H1 (cell line): ENCODE measurements at regions not wholly inside any gene's neighbourhood (a gene's known extent, or its start where the extent isn't known, plus 50 kb on each side); places are given as distances from the start of the nearest gene placed in this dataset.

Experiments
- CTCF ChIA-PET: fragments of 300-600 bp; sonication (Branson Sonifier 250); formaldehyde crosslinking; loops from one replicate; lab custom pipeline; 2021; ENCODE audit not compliant: partially characterized antibody; lab: Charles Lee
- POLR2A ChIA-PET: fragments of 300-600 bp; sonication (Branson Sonifier 250); formaldehyde crosslinking; loops from one replicate; lab custom pipeline; 2021; ENCODE audit warnings: inconsistent platforms; ENCODE audit not compliant: partially characterized antibody; lab: Charles Lee
- DNase-seq, 2 experiments: peaks; one replicate each; pipeline versions ENCODE4 v3.0.0 to v3.0.0-alpha.2; 2010 to 2022; ENCODE audit warnings: low spot score in 2 of 2, low read depth in 1 of 2, mixed read lengths in 1 of 2
- FAIRE-seq: peaks from 2 replicates; lab custom pipeline; 2011; peaks lifted over from hg19 to GRCh38; lab: Jason Lieb, UNC
- H2AFZ ChIP-seq: 2 replicates; pipeline ENCODE4 v1.8.1; 2012; ENCODE audit warnings: low read length, inconsistent platforms
- H2AK5ac ChIP-seq: 2 replicates; pipeline ENCODE4 v1.6.1; 2013; ENCODE audit warnings: low read depth, low read length
- H2BK120ac ChIP-seq: replicated peaks from 2 replicates; pipeline ENCODE3; 2013; ENCODE audit warnings: low read depth, low read length, inconsistent platforms
- H2BK12ac ChIP-seq: 2 replicates; pipeline ENCODE4 v1.6.1; 2013; ENCODE audit warnings: low read depth, low read length
- H2BK15ac ChIP-seq: 2 replicates; pipeline ENCODE4 v1.6.1; 2013; ENCODE audit warnings: low read length
- H2BK20ac ChIP-seq: 2 replicates; pipeline ENCODE4 v1.6.1; 2013; ENCODE audit warnings: low read length
- H2BK5ac ChIP-seq: 2 replicates; pipeline ENCODE4 v1.6.1; 2013; ENCODE audit warnings: low read depth, low read length
- H3K14ac ChIP-seq: 2 replicates; pipeline ENCODE4 v1.6.1; 2013; ENCODE audit warnings: inconsistent platforms; ENCODE audit not compliant: insufficient read length
- H3K18ac ChIP-seq: 2 replicates; pipeline ENCODE4 v1.6.1; 2013; ENCODE audit warnings: low read length; ENCODE audit errors: extremely low read depth
- H3K23ac ChIP-seq: 2 replicates; pipeline ENCODE4 v1.6.1; 2013; ENCODE audit warnings: inconsistent platforms; ENCODE audit not compliant: insufficient read length
- H3K23me2 ChIP-seq: 2 replicates; pipeline ENCODE4 v1.6.1; 2013; ENCODE audit warnings: low read depth, low read length
- H3K27ac ChIP-seq: 2 replicates; pipeline ENCODE4 v1.6.1; 2011; ENCODE audit warnings: low read depth, low read length, inconsistent platforms
- H3K27me3 ChIP-seq, 4 experiments: replicated peaks in 1 of 4; 1 replicate in 1 of 4; 2 replicates in 3 of 4; pipeline versions ENCODE4 v1.6.1 to v1.8.1; 2011 to 2013; ENCODE audit warnings: low read length in 3 of 4, mild to moderate bottlenecking in 3 of 4, inconsistent platforms in 2 of 4, mixed read lengths in 2 of 4, moderate library complexity in 1 of 4; ENCODE audit not compliant: control insufficient read depth in 3 of 4, insufficient read depth in 3 of 4; ENCODE audit errors: extremely low read depth in 1 of 4
- H3K36me3 ChIP-seq, 4 experiments: 2 replicates each; pipeline versions ENCODE4 v1.6.1 to v1.8.1; 2011 to 2013; ENCODE audit warnings: mild to moderate bottlenecking in 4 of 4, low read length in 3 of 4, moderate library complexity in 2 of 4, control low read depth in 1 of 4, inconsistent platforms in 1 of 4; ENCODE audit not compliant: insufficient read depth in 4 of 4, control insufficient read depth in 2 of 4
- H3K4ac ChIP-seq: replicated peaks from 2 replicates; pipeline ENCODE3; 2013; ENCODE audit warnings: low read length, low read depth, mixed read lengths, inconsistent platforms; ENCODE audit not compliant: insufficient read length
- H3K4me1 ChIP-seq, 4 experiments: replicated peaks in 1 of 4; 1 replicate in 1 of 4; 2 replicates in 3 of 4; pipeline versions ENCODE4 v1.6.1 to v1.8.1; 2011 to 2013; ENCODE audit warnings: low read length in 3 of 4, inconsistent platforms in 2 of 4, mixed read lengths in 1 of 4; ENCODE audit not compliant: insufficient read depth in 4 of 4, control insufficient read depth in 3 of 4
- H3K4me2 ChIP-seq, 2 experiments: 2 replicates each; pipeline versions ENCODE4 v1.6.1 to v1.8.1; 2011 to 2013; ENCODE audit warnings: low read depth in 2 of 2, low read length in 2 of 2, control low read depth in 1 of 2, inconsistent platforms in 1 of 2, mild to moderate bottlenecking in 1 of 2; ENCODE audit not compliant: insufficient read depth in 1 of 2
- H3K4me3 ChIP-seq, 4 experiments: fragments of 200-600, 300-600 bp in 1 of 4; sonication (generic), shearing (Covaris generic), sonication (Bioruptor Twin) in 1 of 4; 2 replicates each; pipeline versions ENCODE4 v1.5.1 to v1.8.1; 2011 to 2016; ENCODE audit warnings: low read length in 4 of 4, low read depth in 3 of 4, control low read depth in 2 of 4, inconsistent platforms in 2 of 4, mild to moderate bottlenecking in 2 of 4, mixed read lengths in 1 of 4, moderate library complexity in 1 of 4; ENCODE audit not compliant: insufficient read depth in 2 of 4; ENCODE audit errors: extremely low read depth in 1 of 4
- H3K56ac ChIP-seq: replicated peaks from 2 replicates; pipeline ENCODE3; 2013; ENCODE audit warnings: low read depth, mild to moderate bottlenecking, mixed read lengths, low read length, inconsistent platforms; ENCODE audit not compliant: insufficient read length
- H3K79me1 ChIP-seq: 2 replicates; pipeline ENCODE4 v1.6.1; 2013; ENCODE audit warnings: low read depth, low read length, control low read depth
- H3K79me2 ChIP-seq, 2 experiments: 2 replicates each; pipeline versions ENCODE4 v1.6.1 to v1.8.1; 2012 to 2013; ENCODE audit warnings: low read length in 2 of 2, mild to moderate bottlenecking in 2 of 2, inconsistent platforms in 1 of 2; ENCODE audit not compliant: insufficient read depth in 2 of 2, control insufficient read depth in 1 of 2
- H3K9ac ChIP-seq, 4 experiments: replicated peaks in 1 of 4; 1 replicate in 1 of 4; 2 replicates in 3 of 4; pipeline versions ENCODE4 v1.6.1 to v1.8.1; 2011 to 2013; ENCODE audit warnings: low read depth in 3 of 4, low read length in 3 of 4, control low read depth in 2 of 4, mild to moderate bottlenecking in 2 of 4, moderate library complexity in 2 of 4, inconsistent platforms in 1 of 4; ENCODE audit errors: extremely low read depth in 1 of 4
- H3K9me3 ChIP-seq, 2 experiments: 2 replicates each; pipeline versions ENCODE4 v1.6.1 to v1.8.1; 2012 to 2013; ENCODE audit warnings: mild to moderate bottlenecking in 2 of 2, moderate library complexity in 2 of 2, control low read depth in 1 of 2, inconsistent platforms in 1 of 2, low read depth in 1 of 2, low read length in 1 of 2, mixed read lengths in 1 of 2; ENCODE audit not compliant: insufficient read depth in 2 of 2
- H4K20me1 ChIP-seq, 2 experiments: replicated peaks in 1 of 2; 2 replicates each; pipeline versions ENCODE3 to v1.8.1; 2011 to 2013; ENCODE audit warnings: inconsistent platforms in 2 of 2, low read length in 2 of 2, mild to moderate bottlenecking in 1 of 2; ENCODE audit not compliant: insufficient read depth in 2 of 2, control insufficient read depth in 1 of 2
- H4K5ac ChIP-seq: 2 replicates; pipeline ENCODE4 v1.6.1; 2013; ENCODE audit warnings: low read length, low read depth, mixed read lengths, inconsistent platforms; ENCODE audit not compliant: insufficient read length
- H4K8ac ChIP-seq: 2 replicates; pipeline ENCODE4 v1.8.0; 2013; ENCODE audit warnings: mild to moderate bottlenecking, moderate library complexity, low read length, inconsistent platforms; ENCODE audit not compliant: insufficient read depth; ENCODE audit errors: extremely low read depth
- H4K91ac ChIP-seq: replicated peaks from 2 replicates; pipeline ENCODE3; 2013; ENCODE audit warnings: low read length, mixed read lengths, inconsistent platforms; ENCODE audit not compliant: insufficient read length
- BRCA1 ChIP-seq: IDR thresholded peaks from 2 replicates; pipeline ENCODE4 v1.6.1; 2012; ENCODE audit warnings: low read depth, low read length, improper control_type of control experiment
- CEBPB ChIP-seq: IDR thresholded peaks from 2 replicates; pipeline ENCODE4 v1.6.1; 2012; ENCODE audit warnings: low read depth, low read length
- EZH2 ChIP-seq: fragments of 200-600 bp; sonication (generic); IDR thresholded peaks from 2 replicates; pipeline ENCODE4 v1.7.1; 2012; ENCODE audit warnings: low read depth, mild to moderate bottlenecking, moderate library complexity, low read length, inconsistent platforms; ENCODE audit not compliant: severe bottlenecking
- RBBP5 ChIP-seq: IDR thresholded peaks from 2 replicates; pipeline ENCODE4 v1.7.1; 2012; ENCODE audit warnings: low read depth, mild to moderate bottlenecking, inconsistent platforms, low read length, moderate library complexity, borderline replicate concordance
- RFX5 ChIP-seq: IDR thresholded peaks from 2 replicates; pipeline ENCODE4 v1.6.1; 2011; ENCODE audit warnings: low read depth, low read length, improper control_type of control experiment, borderline replicate concordance
- WGBS, 2 experiments: shearing (Covaris generic) in 1 of 2; methylation state at CpG; one replicate each; pipeline versions ENCODE4 v1.1.6 to v1.1.7; 2013 to 2015; ENCODE audit warnings: low lambda C conversion rate in 2 of 2, mixed read lengths in 2 of 2, inconsistent platforms in 1 of 2, low coverage in 1 of 2, missing lambda C conversion rate in 1 of 2; ENCODE audit not compliant: insufficient replicate concordance in 2 of 2, insufficient coverage in 1 of 2, insufficient read length in 1 of 2; ENCODE audit errors: extremely low coverage in 1 of 2, missing lambda C conversion rate in 1 of 2; 5-methylcytosine and 5-hydroxymethylcytosine counted together

DNA sequence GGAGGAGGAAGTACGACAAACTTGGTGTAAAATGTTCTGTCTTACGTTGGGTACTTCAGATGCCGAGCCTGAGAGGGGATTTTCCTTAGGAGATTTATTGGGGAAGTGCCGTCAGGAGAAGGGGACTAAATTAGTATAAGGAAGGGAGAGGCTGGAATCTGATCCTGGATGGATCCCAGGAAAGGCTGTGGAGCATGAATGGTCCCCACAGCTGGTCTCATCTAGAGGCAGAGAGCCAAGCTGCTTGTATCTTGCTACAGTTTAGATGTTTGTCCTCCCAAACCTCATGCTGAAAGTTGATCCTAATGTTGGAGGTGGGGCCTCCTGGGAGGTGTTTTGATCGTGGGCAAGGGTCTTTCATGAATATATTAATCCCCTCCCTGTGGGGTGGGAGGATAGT lies 798.4 kb upstream of the EEF2KMT start:
- no peak overlapping the region for H2BK120ac ChIP-seq
- 0 out of 2 replicates have a peak overlapping the region, but pooled peaks have one; percentile 4 for H2BK12ac ChIP-seq
- H4K20me1 ChIP-seq = no peaks in the 10 kb centered on the region
- H3K56ac ChIP-seq = no peak overlapping the region
- H4K91ac ChIP-seq = no peak overlapping the region
- H3K18ac ChIP-seq = no peak overlapping the region
- H2BK20ac ChIP-seq = no peak overlapping the region
- no peak overlapping the region for H2BK15ac ChIP-seq
- no peak overlapping the region for H4K8ac ChIP-seq
- no peaks in the 10 kb centered on the region for H3K23me2 ChIP-seq
- no peak overlapping the region for H2BK5ac ChIP-seq
- H3K27ac ChIP-seq = no peak overlapping the region
- H3K23ac ChIP-seq = no peak overlapping the region
- H3K79me1 ChIP-seq = no peaks in the 10 kb centered on the region
- no peak overlapping the region for H2AK5ac ChIP-seq
- DNase-seq (no peak), FAIRE-seq (no peak)
- H3K4me1 ChIP-seq = no peaks in the 10 kb centered on the region; a peak in 1 of 7 replicates
- H3K9me3 ChIP-seq = no peaks in the 10 kb centered on the region
- ChIA-PET POLR2A (interaction anchor here (1.2 kb wide), 1 partner anchor 20 kb away, joined by 4 read pairs; no protein-coding TSS in a partner anchor), CTCF (interaction anchor here (1.3 kb wide), 1 partner anchor 17 kb away, joined by 3 read pairs; no protein-coding TSS in a partner anchor)
- H3K79me2 ChIP-seq = no peaks in the 10 kb centered on the region
- H3K9ac ChIP-seq = no peak overlapping the region
- no peak overlapping the region for H3K14ac ChIP-seq
- no peak overlapping the region for H2AFZ ChIP-seq
- no peak overlapping the region for H4K5ac ChIP-seq
- H3K4me2 ChIP-seq = no peak overlapping the region
- no peaks in the 10 kb centered on the region for H3K36me3 ChIP-seq
- WGBS, 2 experiments = 81% methylated on average over 5 of the region's 5 CpGs; no CpG with 5 or more reads in 1 of the 2 experiments
- no peak overlapping the region for H3K4me3 ChIP-seq
- H3K27me3 ChIP-seq = no peaks in the 10 kb centered on the region
- H3K4ac ChIP-seq = no peak overlapping the region
- TF ChIP-seq RFX5 (no peak), BRCA1 (no peak), CEBPB (no peak), EZH2 (no peak), RBBP5 (no peak)
